Gastrocnemius medialis (tissue), 4 donors: ENCODE measurements at regions not wholly inside any gene's neighbourhood (a gene's known extent, or its start where the extent isn't known, plus 50 kb on each side); places are given as distances from the start of the nearest gene placed in this dataset.

Experiments used
- ATAC-seq, 2 donors: fragments of 150-250 bp; one replicate each; pipeline ENCODE4 v1.9.1; 2016
- DNase-seq, 2 donors: peaks; one replicate each; pipeline ENCODE4 v3.0.0-alpha.2; 2019
- H3K27ac ChIP-seq, 4 donors: fragments of 200-600 bp; sonication (generic); 1 replicate in 1 of 4; 2 replicates in 3 of 4; pipeline ENCODE4 v1.5.1; 2016 to 2018; ENCODE audit warnings: mild to moderate bottlenecking in 2 of 4, moderate library complexity in 1 of 4
- H3K27me3 ChIP-seq, 3 donors: fragments of 200-600 bp; sonication (generic) in 2 of 3; 1 replicate in 1 of 3; 2 replicates in 2 of 3; pipeline versions ENCODE4 v1.5.1 to v1.6.0; 2016 to 2019; ENCODE audit warnings: mild to moderate bottlenecking in 1 of 3, moderate library complexity in 1 of 3
- H3K36me3 ChIP-seq, 2 donors: fragments of 200-600 bp; sonication (generic) in 1 of 2; one replicate each; pipeline ENCODE4 v1.5.1; 2017 to 2018
- H3K4me1 ChIP-seq, 2 donors: fragments of 200-600 bp; sonication (generic) in 1 of 2; one replicate each; pipeline ENCODE4 v1.5.1; 2016 to 2017; ENCODE audit warnings: mild to moderate bottlenecking in 2 of 2
- H3K4me3 ChIP-seq, 4 donors: fragments of 200-600 bp; sonication (generic) in 3 of 4; 1 replicate in 1 of 4; 2 replicates in 3 of 4; pipeline ENCODE4 v1.5.1; 2016 to 2019; ENCODE audit warnings: mild to moderate bottlenecking in 2 of 4
- H3K9me3 ChIP-seq, 3 donors: fragments of 200-600 bp; sonication (generic) in 2 of 3; 1 replicate in 1 of 3; 2 replicates in 2 of 3; pipeline ENCODE4 v1.5.1; 2016 to 2019
- POLR2A ChIP-seq, 2 donors: fragments of 450-650 bp; IDR thresholded peaks; one replicate each; pipeline ENCODE4 v1.6.1; 2017; ENCODE audit warnings: antibody characterized with exemption in 2 of 2, mild to moderate bottlenecking in 2 of 2, moderate library complexity in 2 of 2
- in situ Hi-C, 4 donors: fragments of 200-750 bp; cut with MboI; loops; one replicate each; pipeline versions ENCODE4 v1.15.0 to v1.8.0; 2017; ENCODE audit warnings: low sequenced_read_pairs in 4 of 4
- intact Hi-C: fragments of 100-400 bp; cut with DNase I; formaldehyde crosslinking; loops from one replicate; pipeline ENCODE4 v1.15.1; 2023; ENCODE audit warnings: low total_unique reads
- TF ChIP-seq, protein P1 (sequence below), 5 experiments: fragments of 450-650 bp in 3 of 5; fragments of 200-600 bp in 2 of 5; sonication (generic) in 2 of 5; IDR thresholded peaks in 4 of 5; conservative IDR thresholded peaks in 1 of 5; 1 replicate in 4 of 5; 2 replicates in 1 of 5; pipeline ENCODE4 v1.5.1; 2016 to 2019; ENCODE audit warnings: antibody characterized with exemption in 5 of 5, mild to moderate bottlenecking in 3 of 5, moderate library complexity in 3 of 5

DNA sequence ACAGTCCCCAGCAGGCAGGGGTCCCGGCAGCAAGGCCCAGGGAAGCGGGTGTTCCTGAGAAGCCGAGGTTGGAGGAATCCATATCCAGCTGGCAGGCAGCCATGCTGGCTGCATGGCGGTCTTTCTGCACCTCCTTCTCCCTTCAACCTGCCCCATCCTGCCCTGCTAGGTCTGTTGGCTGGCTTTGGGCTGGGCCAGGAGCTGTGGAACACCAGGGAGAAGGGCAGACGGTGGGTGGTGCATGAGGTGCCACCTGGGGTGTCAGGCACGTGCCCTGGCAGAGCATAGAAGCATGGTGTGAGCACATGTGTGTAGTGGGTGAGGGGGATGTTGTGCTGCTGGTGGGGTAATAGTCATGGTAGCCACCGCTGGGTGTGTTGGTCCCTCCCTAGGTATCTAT is 150.1 kb downstream of the PJA1 start:
- Histone ChIP-seq H3K27me3 (peaks cover 0 to 9% (median 0%) of the 10 kb centered on the region in 3 donors), H3K36me3 (no peaks in the 10 kb centered on the region), H3K27ac (no peak overlapping the region), H3K4me3 (no peak overlapping the region), H3K4me1 (peaks cover 0 to 3% of the 10 kb centered on the region in 2 donors), H3K9me3 (no peaks in the 10 kb centered on the region)
- in situ Hi-C loops, result no loop called here
- intact Hi-C loops, result no loop called here
- TF ChIP-seq POLR2A (IDR thresholded peaks at IDR 0.05), result no peak
- TF ChIP-seq, protein P1, sequence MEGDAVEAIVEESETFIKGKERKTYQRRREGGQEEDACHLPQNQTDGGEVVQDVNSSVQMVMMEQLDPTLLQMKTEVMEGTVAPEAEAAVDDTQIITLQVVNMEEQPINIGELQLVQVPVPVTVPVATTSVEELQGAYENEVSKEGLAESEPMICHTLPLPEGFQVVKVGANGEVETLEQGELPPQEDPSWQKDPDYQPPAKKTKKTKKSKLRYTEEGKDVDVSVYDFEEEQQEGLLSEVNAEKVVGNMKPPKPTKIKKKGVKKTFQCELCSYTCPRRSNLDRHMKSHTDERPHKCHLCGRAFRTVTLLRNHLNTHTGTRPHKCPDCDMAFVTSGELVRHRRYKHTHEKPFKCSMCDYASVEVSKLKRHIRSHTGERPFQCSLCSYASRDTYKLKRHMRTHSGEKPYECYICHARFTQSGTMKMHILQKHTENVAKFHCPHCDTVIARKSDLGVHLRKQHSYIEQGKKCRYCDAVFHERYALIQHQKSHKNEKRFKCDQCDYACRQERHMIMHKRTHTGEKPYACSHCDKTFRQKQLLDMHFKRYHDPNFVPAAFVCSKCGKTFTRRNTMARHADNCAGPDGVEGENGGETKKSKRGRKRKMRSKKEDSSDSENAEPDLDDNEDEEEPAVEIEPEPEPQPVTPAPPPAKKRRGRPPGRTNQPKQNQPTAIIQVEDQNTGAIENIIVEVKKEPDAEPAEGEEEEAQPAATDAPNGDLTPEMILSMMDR (IDR thresholded peaks at IDR 0.05 in 4 of 5, conservative IDR thresholded peaks at IDR 0.05 in 1 of 5), result no peak
- DNase-seq (no peak), ATAC-seq (no peak)

- TF ChIP-seq, protein P1 (IDR thresholded peaks at IDR 0.05 in 4 of 5, conservative IDR thresholded peaks at IDR 0.05 in 1 of 5), result no peak
- TF ChIP-seq POLR2A (IDR thresholded peaks at IDR 0.05), result no peak
- no peak for DNase-seq
- in situ Hi-C loops, result no loop called here
- intact Hi-C loops, result no loop called here
- Histone ChIP-seq H3K4me1 (peaks cover 0 to 3% of the 10 kb centered on the region in 2 donors), H3K36me3 (no peaks in the 10 kb centered on the region), H3K4me3 (no peak overlapping the region), H3K9me3 (no peaks in the 10 kb centered on the region), H3K27me3 (peaks cover 0 to 9% (median 0%) of the 10 kb centered on the region in 3 donors), H3K27ac (no peak overlapping the region)
- no peak for ATAC-seq
These were observed 151.1 kb downstream of the PJA1 start for GRCh38 chrX:69014200-69014599.

DNA sequence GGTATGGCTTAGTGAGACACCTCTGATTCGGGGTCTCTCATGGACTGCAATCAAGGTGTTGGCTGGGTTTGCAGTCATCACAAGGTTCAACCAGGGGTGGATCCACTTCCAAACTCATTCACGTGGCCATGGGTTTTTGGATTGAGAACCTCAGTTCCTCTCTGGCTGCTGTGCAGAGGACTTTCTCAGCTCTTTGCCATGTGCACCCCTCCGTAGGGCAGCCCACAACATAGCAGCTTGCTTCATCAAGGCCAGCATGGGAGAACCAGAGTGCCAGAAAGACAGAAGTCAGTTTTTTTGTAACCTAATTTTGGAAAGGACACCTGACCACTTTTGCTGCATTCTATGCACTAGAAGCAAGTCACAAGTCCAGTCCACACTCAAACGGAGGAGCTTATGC is 154.9 kb downstream of the PJA1 start:
- Histone ChIP-seq H3K4me3 (no peak overlapping the region), H3K27me3 (peaks cover 0 to 13% (median 0%) of the 10 kb centered on the region in 3 donors), H3K9me3 (no peaks in the 10 kb centered on the region), H3K36me3 (no peaks in the 10 kb centered on the region), H3K27ac (no peak overlapping the region), H3K4me1 (no peaks in the 10 kb centered on the region)
- intact Hi-C loops (no loop called here), in situ Hi-C loops (no loop called here)
- TF ChIP-seq, protein P1 (IDR thresholded peaks at IDR 0.05 in 4 of 5, conservative IDR thresholded peaks at IDR 0.05 in 1 of 5), result no peak
- no peak for TF ChIP-seq POLR2A (IDR thresholded peaks at IDR 0.05)
- no peak for DNase-seq
- ATAC-seq, result no peak

DNA sequence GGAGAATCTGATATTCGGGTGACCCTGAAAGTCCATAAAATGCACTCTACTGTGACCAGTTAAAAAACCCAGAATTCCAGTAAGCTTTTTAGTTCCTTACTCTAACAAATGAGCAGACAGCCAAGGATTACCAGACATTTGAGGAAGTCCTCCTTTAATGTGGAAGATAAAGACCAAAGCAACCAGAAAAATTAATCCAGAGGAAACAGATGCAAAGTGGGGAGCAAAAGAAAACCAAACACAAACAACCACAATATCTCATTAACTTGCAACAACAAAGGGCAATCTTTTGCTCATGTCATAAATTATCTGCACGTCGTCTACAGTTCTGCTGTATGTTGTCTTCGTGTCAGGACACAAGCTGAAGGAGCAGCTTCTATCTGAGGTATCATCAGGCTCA is 164.4 kb downstream of the PJA1 start:
- H3K36me3 ChIP-seq, result no peaks in the 10 kb centered on the region
- ATAC-seq (no peak), DNase-seq (no peak)
- TF ChIP-seq, protein P1 (IDR thresholded peaks at IDR 0.05 in 4 of 5, conservative IDR thresholded peaks at IDR 0.05 in 1 of 5), result no peak
- no peak for TF ChIP-seq POLR2A (IDR thresholded peaks at IDR 0.05)
- peaks cover 0 to 11% of the 10 kb centered on the region in 2 donors for H3K4me1 ChIP-seq
- no peak overlapping the region for H3K4me3 ChIP-seq
- no peak overlapping the region for H3K27ac ChIP-seq
- in situ Hi-C loops (no loop called here), intact Hi-C loops (no loop called here)
- no peaks in the 10 kb centered on the region for H3K9me3 ChIP-seq
- peaks cover 0 to 8% (median 0%) of the 10 kb centered on the region in 3 donors for H3K27me3 ChIP-seq

DNA sequence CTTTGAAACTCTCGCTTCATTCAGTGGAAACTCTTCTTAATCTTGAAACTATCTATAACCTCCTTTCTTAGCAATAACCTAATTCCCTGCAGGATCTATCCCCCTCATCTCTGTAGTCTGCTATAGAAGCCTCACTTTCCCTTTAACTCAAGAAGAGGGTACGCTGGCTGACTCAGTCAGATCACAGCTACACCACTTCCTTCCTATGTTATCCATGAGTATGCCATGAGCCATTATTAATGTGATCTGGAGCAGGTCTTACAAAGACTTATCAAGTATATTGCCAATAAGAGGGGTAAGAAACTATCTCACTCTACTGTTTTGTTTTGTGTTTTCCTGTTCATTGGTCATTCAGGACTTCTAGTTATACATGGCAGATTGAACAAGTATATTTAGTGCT is 165.3 kb downstream of the PJA1 start:
- DNase-seq, result no peak
- H3K27me3 ChIP-seq, result peaks cover 0 to 4% (median 0%) of the 10 kb centered on the region in 3 donors
- no peaks in the 10 kb centered on the region for H3K36me3 ChIP-seq
- H3K27ac ChIP-seq, result no peak overlapping the region
- no peak for ATAC-seq
- no peak overlapping the region for H3K4me3 ChIP-seq
- intact Hi-C loops, result loop anchor here (5.0 kb wide), 1 partner anchor 68 kb away; no protein-coding TSS in a partner anchor
- no peak for TF ChIP-seq POLR2A (IDR thresholded peaks at IDR 0.05)
- H3K4me1 ChIP-seq, result peaks cover 3 to 17% of the 10 kb centered on the region in 2 donors
- in situ Hi-C loops, result loop anchor here in 1 of 4 donors (25.0 kb wide), 1 partner anchor 87 kb away; no protein-coding TSS in a partner anchor
- no peaks in the 10 kb centered on the region for H3K9me3 ChIP-seq
